Left lobe of liver (tissue), 2 donors: ENCODE measurements at regions not wholly inside any gene's neighbourhood (a gene's known extent, or its start where the extent isn't known, plus 50 kb on each side); places are given as distances from the start of the nearest gene placed in this dataset.
"Not testable (repeated sequence)": the region's sequence is repeated elsewhere in the genome, so short reads cannot be mapped to it uniquely, and the experiment has no call there.

Source experiments
- ATAC-seq: fragments of 200-7000 bp; cut with Tn5 transposase; one replicate; pipeline ENCODE4 v1.9.1; 2020; ENCODE audit warnings: mild to moderate bottlenecking, moderate library complexity
- DNase-seq: peaks from one replicate; pipeline ENCODE4 v3.0.0-alpha.2; 2020; ENCODE audit warnings: low spot score
- donor health status: DM: no; HTN: no; CAD: no; lungs with moderate emphysema.
- donor health status: DM: no; HTN: yes; CAD: no.

DNA sequence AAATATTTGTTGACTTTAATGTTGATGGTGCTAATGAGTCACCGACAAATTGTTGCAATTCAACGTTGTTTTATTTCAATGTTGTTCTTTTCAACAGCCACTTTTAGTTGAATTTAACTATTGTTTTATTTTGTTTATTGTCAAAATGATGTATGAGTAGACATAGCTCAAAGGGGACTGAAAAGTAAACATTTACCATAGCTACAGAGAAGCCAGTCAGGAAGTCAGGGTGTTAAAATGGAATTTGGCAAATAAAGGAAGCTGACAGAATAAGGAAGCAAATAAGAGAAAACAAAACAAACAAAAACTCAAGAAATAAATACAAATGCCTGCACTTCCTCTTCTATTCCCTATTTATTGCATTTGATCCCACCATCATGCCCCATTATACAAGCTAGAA lies 648.4 kb upstream of the HTR2C start:
- ATAC-seq: no peak

DNA sequence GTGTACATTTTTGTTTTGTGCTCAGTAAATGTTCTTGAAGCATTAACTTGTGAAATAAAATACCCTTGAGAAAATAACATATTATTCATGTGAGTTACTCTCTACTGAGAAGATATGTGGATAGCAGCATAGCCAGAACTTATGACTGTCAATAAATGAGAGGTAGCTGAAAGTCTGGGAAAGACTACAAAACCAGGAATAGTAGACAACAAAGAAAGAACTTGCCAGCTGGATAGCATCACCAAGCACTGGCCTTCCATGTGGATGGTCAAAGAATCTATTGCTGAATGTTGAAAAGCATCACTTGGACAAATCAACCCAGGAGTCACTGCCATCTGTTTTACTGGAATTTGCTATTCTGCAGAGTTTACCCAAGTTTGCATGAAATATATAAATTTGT lies 650.0 kb upstream of the HTR2C start:
- no peak for ATAC-seq

More for the DNA sequence above, 648.4 kb upstream of the HTR2C start:
- DNase-seq: no peak

DNA sequence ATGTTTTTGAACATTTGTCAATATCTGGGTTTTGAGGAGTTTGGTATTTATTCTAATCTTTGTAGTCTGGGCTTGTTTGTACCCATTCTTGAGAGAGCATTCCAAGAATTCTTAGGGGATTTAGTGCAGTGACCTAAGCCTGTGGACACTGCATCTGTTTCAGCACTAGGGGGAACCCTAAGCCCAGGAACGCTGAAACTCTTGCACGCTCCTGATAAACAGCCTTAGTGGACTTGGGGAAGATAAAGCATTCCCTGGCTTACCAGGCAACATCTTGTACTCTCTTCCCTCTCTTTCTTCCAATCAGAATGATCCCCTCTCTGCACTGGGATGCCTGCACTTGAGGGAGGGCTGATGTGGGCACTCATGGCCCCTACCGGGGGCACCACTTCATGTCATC lies 654.9 kb upstream of the HTR2C start:
- ATAC-seq (peak; percentile 71), DNase-seq (no peak)

More for the DNA sequence above, 650.0 kb upstream of the HTR2C start:
- DNase-seq: no peak

DNA sequence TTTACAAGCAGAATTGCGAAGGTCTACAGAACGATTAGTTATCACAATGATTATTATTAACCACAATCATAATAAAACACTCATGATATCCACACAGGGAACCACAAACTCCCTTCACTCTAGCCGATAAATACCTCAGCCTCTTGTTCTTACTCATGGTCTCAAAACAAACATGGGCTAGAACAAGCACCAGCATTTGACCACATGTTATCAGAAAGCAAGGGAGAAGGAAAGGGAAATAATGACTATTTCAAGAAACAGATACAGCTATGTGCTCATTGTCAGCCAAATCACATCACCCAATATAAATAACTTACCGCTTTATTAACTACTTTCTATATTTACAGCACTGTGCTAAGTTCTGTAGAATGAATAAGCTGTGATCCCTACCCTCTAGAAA lies 663.2 kb upstream of the HTR2C start:
- no peak for ATAC-seq
- DNase-seq: no peak

DNA sequence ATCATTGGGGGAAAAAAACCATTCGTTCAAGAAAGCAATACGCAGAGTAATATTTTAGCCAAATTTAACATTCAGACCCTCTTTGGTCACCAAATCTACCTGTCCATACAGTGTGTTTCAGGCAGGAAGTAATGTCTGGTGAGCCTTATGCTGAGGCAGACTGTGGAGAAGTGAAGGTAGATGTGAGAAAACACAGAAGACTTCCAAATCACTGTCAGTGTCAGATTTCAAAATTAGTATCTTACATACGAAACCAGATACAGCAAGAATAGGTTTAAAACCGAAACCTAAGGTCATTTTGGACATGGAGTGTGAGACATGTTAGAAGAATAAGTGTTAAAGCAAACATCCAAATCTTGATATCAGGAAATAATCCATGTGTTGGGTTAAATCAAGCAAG lies 664.5 kb upstream of the HTR2C start:
- DNase-seq: no peak
- no peak for ATAC-seq

DNA sequence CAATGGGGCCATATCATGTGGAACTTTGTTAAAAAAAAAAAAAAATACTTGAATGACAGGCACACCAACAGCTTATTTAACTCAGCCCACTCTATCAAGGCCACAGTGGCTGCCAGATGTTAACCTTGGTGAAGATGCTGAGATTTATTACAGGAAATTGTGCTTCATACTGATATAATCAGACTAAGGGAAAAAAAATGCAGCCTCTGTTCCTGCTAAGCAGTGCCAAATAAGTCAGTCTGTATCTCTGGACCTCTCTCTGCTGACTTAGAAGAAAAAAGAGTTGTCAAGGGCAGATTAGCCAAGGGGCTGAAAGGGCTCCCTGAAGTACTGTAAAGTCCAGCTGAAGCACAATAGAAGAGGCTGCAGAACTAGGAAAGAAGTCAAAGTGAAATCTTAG lies 677.7 kb upstream of the HTR2C start:
- DNase-seq: no peak

DNA sequence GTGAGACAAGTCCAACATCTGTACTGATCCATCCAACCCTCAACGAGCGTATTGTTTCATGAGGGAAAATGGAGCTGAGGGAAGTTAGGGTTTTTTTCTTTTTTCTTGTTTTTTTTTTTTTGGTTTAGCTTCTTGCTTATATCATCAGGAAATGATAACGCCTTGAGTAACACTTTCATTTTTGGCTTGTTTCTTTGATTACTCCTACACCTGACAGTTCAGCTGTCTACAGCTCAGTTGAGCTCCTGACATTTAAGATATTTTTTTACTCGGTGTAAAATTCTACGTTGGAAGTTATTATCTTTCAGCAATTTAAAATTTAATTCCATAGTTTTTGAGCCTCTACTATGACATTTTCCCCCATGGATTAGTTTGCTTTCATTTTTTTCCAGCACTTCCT lies 691.0 kb upstream of the HTR2C start:
- no peak for DNase-seq
- ATAC-seq: no peak

More for the DNA sequence above, 677.7 kb upstream of the HTR2C start:
- no peak for ATAC-seq

DNA sequence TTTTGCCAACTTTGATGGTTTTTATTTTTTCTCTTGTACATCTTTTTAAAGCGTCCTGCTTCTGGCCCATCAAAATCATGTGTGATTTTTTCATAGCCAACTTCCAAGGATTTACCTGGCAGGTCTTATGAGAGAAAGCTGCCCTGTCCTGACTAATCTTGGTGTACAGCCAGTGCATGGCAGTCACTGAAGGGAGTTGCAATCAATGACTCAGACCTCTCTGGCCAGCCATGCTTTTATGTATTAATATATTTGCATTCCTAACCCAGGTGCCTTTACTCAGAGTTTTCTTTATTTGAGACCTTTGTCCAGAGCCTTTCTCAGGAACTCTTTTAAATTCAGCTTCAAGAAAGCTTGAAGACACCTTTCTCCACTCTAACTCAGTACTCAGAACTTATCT lies 691.5 kb upstream of the HTR2C start:
- DNase-seq (no peak), ATAC-seq (no peak)

DNA sequence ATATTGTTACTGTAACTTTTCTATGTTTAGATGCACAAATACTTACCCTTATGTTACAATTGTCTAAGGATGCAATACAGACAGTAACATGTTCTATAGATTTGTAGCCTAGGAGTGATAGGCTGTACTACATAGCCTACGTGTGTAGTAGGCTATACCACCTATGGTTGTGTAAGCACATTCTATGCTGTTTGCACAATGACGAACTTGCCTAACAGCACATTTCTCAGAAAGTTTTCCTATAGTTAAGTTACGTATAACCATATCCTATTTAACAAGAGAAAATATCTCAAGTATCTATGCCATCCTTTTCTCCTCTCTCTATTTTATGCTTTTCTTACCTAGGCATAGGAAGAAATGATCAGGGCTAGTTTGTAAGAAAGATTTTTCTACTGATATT lies 710.8 kb upstream of the HTR2C start:
- no peak for ATAC-seq
- DNase-seq: no peak

DNA sequence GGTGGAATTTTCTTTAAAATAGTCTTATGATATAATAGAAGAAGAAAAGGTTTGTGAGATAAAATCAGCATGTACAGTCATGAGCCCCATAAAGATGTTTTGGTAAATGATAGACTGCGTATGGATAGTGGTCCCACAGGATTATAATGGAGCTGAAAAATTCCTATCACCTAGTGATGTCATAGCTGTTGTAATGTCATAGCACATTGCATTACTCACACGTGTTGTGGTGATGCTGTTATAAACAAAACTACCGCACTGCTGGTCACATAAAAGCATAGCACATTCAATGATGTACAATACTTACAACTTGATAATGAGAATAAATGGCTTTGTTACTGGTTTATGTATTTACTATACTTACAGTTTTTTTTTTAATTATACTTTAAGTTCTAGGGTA lies 715.2 kb upstream of the HTR2C start:
- DNase-seq: no peak
- no peak for ATAC-seq

DNA sequence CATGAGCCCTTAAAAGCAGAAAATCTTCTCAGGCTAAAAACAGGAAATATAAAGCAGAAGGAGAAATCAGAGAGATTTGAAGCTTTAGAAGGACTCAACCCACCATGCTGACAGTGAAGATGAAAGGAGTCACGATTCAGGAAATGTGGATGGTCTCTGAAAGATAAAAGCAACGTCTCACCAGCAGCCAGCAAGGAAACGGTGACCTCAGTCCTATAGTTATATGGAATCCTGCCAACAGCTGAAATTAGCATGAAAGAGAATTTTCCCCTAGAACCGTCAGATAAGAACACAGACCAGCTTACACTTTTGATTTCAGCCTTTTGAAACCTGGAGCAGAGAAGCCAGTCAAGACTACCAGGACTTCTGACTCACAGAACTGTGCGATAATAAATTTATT lies 715.7 kb upstream of the HTR2C start:
- ATAC-seq: no peak

DNA sequence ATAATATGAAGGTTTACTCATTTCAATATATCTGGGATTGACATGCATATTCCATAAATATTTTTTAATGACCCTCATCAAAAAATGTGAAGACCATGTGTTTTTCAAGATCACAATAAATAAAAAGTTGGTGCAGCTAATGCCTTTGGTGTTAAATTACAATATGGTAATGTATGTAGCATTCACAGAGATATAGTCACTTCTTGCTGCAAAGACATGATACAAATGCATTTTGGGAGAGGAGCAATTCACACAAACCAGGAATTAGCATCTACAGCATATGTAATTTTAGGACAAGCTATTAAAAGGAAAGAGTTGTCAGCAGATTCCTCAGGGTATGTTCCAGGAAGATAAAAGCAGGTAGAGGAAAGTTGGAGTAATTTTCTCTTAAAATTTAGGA lies 734.5 kb upstream of the HTR2C start:
- DNase-seq (no peak), ATAC-seq (no peak)

More for the DNA sequence above, 715.7 kb upstream of the HTR2C start:
- DNase-seq: no peak

DNA sequence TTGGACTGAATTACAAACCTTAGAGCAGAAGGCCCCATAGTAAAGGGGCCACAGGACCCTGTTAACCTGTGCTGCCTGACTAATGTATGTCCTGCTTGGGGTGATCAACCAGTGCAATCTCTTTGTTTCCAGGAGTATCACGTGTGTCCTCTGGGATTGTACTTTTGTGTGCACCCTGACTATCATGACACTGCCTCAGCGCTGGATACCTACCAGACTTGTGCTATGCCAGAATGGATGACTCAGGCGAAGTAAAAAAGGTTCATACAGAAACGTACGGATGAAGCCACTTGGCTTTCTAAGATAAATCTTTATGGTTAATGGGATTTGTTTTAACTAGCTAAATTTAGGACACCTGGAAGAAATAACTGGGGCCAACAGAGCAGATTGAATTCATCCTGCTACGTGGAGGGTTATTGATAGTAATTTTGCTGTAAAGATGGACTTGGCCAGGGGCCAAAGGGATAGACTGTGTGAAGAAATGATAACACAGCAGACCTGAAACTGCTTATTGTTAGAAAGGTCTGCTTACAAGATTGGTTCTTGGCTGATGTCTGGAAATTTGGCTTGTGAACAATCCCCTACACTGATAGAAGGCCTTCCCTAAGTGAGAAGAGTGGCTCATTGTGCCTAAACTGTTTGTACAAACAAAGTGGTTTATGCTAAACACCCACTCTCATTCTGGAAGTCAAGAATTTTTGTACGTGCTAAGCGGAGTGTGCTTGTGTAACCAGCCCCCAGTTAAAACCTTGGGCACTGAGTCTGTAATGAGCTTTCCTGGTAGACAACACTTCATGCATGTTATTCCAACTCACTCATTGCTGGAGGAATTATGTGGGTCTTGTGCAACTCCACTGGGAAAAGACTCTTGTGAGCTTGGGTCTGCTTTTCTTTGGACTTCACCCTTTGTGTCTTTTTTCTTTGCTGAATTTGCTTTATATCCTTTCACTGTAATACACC lies 750.5 kb upstream of the HTR2C start:
- DNase-seq (no peak), ATAC-seq (no peak)

DNA sequence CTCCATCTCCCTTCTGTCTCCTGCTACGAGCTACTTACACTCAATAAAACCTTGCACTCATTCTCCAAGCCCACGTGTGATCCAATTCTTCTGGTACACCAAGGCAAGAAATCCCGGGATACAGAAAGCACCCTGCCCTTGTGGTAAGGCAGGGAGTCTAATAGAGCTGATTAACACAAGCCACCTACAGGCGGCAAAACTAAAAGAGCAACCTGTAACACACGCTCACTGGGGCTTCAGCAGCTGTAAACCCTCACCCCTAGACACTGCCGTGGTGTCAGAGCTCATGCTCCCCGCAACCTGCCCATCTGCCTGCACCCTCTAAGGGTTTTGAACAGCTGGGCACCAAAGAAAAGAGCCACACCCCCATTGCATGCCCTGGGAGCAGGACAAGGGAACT lies 755.4 kb upstream of the HTR2C start:
- no peak for ATAC-seq
- no peak for DNase-seq

DNA sequence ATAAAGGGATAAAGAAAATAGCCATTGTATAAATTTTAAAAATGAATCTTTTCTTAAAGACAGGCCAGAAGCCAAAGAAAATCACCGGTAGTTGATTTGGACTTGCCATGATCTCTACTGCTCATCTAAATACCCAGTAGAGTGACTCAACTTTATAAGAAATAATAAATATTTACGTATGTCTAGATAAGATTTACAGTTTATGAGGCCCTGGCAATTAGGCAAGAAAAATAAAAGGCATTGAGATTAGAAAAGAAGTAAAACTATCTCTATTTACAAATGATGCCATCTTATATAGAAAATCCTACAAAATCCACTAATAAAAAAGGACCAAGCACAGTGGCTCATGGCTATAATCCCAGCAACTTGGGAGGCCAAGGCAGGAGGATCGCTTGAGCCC lies 765.5 kb upstream of the HTR2C start:
- no peak for DNase-seq
- no peak for ATAC-seq

DNA sequence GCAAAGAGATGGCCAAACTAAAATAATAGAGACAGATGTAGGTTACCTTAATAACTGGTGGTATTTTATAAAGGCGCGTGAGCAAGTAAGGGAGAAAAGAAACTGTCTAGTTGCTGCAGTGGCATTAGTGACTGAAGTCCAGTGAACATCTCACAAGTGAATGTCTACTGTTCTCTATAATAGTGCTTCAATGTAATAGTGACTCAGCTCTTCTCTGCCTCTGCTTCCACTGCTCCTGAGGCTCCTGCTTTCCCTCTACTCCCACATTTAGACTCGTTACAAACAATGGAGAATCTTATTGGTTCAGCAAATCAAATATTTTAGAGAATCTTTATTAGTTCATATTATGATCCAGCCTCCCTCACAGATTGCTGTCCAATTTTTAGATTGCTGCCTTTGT lies 779.1 kb upstream of the HTR2C start:
- DNase-seq (no peak), ATAC-seq (no peak)

DNA sequence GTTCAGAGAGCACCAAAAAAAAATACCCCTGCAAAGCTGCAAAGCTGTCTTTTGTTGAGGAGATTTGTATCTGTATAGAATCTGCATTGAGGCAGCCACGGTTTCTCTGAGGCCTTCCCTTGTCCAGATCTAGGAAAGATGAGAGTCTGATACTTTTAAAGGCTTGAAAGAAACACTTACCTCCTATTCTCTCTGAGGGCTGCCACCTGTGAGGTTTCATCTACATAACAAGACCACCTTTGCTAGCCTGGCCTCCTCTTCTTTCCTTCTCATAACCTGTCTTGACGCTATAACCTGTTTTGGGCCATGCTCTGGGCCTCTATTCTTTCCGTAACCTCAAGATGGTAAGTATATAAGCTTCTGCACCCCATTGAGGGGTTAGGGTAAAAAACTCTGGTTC lies 779.6 kb upstream of the HTR2C start:
- no peak for DNase-seq
- ATAC-seq: no peak

DNA sequence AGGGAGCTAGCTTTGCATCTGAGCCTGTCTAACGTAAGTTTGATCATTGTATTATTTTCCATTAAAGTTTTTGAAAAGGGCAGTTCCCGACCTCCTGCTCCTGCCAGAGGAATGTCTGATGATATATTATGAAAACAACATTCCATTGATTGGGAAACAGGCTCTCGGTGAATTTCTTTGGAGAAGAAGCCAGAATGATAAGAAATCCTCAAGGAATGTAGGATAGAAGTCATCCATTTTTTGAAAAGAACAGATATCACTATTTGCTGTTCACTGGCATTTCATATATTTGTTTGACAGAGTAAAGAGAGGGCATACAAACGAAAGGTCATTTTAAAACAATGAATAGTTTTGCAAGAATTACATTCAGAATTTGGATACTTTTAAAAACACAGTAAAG lies 781.0 kb upstream of the HTR2C start:
- ATAC-seq: no peak
- DNase-seq: no peak

DNA sequence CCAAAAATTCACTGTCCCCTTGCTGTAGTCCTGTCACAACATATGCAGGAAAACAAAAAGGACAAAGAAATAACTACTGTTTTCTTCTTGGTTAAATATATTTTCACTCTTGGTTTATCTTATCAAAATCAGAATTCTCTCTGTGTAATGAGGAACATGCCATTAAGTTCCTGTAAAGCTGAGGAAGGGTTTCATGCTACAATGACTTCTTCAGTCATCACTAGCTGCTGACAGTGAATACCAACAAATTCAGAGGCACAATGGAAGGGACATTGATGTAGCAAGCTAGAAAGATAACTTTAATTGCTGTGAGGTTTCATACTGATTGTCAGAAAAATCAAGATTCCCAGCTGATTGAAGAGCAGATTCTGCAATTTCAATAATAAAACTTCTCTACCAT lies 782.9 kb upstream of the HTR2C start:
- DNase-seq (no peak), ATAC-seq (no peak)

DNA sequence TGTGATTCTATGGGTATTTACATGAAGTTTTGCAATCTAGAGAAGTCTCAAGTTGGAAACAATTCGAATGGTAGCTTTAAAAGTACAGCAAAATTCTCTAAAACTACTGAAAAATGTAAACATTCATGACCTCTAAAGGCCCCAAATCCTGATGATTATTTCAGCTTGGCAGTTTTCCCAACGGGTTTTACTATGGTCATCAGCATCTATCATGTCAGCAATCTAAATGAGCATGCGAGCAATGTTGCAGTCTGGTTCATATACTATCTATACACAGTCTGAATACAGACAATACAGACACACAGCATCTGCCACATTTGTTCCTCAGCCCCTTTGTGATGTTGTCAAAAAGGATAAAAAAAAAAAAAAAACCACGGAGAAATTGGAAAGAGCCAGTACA lies 790.3 kb upstream of the HTR2C start:
- DNase-seq: no peak
- ATAC-seq: no peak

DNA sequence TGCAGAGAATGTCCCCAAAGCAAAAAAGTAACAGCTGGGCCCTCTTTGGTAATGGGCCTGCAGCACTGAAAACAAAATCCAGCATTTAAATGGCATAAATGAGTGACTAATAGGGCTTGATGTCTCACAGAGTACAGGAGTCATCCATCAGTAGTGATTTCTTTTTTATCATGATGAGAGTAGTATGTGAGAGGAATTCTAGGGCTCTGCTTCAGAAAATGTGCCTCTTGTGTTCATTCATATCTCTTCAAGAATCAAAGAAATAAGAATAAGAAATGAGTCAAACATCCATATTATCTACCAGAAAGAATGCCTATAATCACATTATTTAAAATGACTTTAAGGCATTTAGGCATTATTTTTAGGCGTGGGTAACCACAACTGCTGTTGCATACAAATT lies 792.9 kb upstream of the HTR2C start:
- DNase-seq (no peak), ATAC-seq (no peak)

DNA sequence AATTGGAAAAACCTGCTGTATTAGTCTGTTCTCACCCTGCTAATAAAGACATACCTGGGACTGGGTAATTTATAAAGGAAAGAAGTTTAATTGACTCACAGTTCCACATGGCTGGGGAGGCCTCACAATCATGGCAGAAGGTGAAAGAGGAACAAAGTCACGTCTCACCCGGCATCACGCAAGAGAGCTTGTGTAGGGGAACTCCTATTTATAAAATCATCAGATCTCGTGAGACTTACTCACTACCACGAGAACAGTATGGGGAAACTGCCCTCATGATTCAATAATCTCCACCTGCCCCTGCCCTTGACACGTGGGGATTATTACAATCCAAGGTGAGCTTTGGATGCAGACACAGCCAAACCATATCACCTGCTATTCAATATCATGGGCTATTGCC lies 799.1 kb upstream of the HTR2C start:
- not testable (repeated sequence) for DNase-seq, ATAC-seq

DNA sequence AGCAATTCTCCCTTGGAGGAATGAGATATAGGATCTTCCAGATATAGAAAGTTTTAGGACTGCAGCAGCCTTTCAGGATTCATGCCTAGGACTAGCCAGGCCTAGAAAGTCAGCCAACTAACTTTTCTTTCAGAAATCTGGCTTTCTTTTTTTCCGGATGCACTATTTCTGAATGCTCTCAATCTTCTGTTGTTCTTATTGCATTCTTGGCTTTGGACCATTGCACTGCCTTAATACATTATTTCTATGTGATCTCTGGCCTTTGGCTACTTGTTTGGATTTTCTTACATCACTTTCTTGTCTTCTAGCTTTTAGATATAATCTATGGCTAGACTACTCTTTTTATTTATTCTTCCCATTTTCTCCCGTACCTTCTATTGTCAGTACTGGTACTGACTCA lies 813.1 kb upstream of the HTR2C start:
- DNase-seq: no peak
- ATAC-seq: no peak
